GM06990 (cell line): ENCODE measurements at regions not wholly inside any gene's neighbourhood (a gene's known extent, or its start where the extent isn't known, plus 50 kb on each side); places are given as distances from the start of the nearest gene placed in this dataset.

Source experiments
- DNase-seq: peaks from one replicate; pipeline ENCODE4 v3.0.0-alpha.2; 2011; ENCODE audit not compliant: insufficient read length; ENCODE audit errors: extremely low read depth
- H3K27me3 ChIP-seq: replicated peaks from 2 replicates; pipeline ENCODE4 v1.6.0; 2011; ENCODE audit warnings: low read length; ENCODE audit not compliant: control insufficient read depth, insufficient read depth
- H3K36me3 ChIP-seq: 2 replicates; pipeline ENCODE4 v1.5.1; 2011; ENCODE audit warnings: low read length; ENCODE audit not compliant: control insufficient read depth, insufficient read depth
- H3K4me3 ChIP-seq: replicated peaks from 2 replicates; pipeline ENCODE4 v1.5.1; 2011; ENCODE audit warnings: low read depth, mild to moderate bottlenecking, control low read depth, low read length
- TF ChIP-seq, protein P1 (sequence below): IDR thresholded peaks from 2 replicates; pipeline ENCODE4 v1.5.1; 2011; ENCODE audit warnings: low read length, control low read depth, mild to moderate bottlenecking, inconsistent platforms; ENCODE audit not compliant: insufficient read depth, poor library complexity, severe bottlenecking

DNA sequence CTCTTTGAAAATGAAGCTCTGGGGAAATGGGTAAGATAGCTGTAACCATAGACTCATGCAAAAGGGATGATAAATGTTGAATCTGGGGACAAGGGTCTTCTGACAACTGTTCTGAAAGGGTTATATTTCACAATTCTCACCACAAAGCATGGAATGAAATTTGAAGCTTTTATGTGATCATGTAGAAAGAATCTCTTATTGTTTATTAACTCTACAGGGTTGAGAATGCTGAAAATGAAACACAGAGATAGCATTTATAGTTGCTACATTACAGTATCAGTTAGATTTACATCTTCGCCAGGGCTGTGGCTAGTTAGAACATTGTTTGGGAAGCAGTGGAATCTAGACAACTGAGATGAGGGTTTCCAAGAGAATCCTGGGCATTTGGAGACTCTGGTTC is 97.4 kb upstream of the LHCGR start:
- no peaks in the 10 kb centered on the region for H3K36me3 ChIP-seq
- no peak for DNase-seq
- TF ChIP-seq, protein P1, sequence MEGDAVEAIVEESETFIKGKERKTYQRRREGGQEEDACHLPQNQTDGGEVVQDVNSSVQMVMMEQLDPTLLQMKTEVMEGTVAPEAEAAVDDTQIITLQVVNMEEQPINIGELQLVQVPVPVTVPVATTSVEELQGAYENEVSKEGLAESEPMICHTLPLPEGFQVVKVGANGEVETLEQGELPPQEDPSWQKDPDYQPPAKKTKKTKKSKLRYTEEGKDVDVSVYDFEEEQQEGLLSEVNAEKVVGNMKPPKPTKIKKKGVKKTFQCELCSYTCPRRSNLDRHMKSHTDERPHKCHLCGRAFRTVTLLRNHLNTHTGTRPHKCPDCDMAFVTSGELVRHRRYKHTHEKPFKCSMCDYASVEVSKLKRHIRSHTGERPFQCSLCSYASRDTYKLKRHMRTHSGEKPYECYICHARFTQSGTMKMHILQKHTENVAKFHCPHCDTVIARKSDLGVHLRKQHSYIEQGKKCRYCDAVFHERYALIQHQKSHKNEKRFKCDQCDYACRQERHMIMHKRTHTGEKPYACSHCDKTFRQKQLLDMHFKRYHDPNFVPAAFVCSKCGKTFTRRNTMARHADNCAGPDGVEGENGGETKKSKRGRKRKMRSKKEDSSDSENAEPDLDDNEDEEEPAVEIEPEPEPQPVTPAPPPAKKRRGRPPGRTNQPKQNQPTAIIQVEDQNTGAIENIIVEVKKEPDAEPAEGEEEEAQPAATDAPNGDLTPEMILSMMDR: no peak
- H3K27me3 ChIP-seq: no peaks in the 10 kb centered on the region
- no peak overlapping the region for H3K4me3 ChIP-seq

DNA sequence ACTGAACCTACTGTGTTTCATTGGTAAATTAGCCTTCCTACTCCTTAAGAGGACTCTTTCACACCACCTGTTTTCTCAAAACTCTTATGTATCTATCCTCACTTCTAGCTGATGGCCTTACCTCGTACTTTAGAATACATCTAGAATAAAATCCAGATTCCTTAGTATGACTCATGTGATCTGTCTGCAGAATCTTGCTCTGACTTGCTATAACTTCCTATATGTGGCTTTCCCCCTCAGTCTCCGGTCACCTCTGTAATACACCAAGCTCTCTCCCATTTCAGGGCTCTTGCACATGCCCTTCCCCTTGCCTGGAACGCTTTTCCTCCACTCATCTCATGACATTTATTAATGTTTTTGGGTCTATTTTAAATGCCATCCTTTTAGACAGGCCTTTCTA is 95.6 kb upstream of the LHCGR start:
- DNase-seq: no peak
- H3K27me3 ChIP-seq: no peaks in the 10 kb centered on the region
- TF ChIP-seq, protein P1: no peak

DNA sequence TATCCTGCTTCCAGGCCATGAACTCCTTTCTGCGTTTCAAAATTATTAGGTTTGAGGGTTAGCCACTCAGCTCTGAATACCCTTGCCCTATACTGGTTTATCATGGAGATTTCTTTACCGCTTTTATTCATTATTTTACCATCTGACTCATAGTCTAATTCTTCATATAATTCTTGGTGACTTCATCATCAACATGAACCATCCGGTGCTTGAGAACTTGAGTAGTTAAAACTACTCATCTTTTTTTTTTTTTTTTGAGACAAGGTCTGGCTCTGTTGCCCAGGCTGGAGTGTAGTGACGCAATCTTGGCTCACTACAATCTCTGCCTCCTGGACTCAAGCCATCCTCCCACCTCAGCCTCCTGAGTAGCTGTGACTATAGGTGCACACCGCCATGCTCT is 94.2 kb upstream of the LHCGR start:
- DNase-seq: no peak
- Histone ChIP-seq H3K27me3 (no peaks in the 10 kb centered on the region), H3K36me3 (no peaks in the 10 kb centered on the region), H3K4me3 (no peak overlapping the region)
- TF ChIP-seq, protein P1: no peak

More for the DNA sequence above, 95.6 kb upstream of the LHCGR start:
- Histone ChIP-seq H3K4me3 (no peak overlapping the region), H3K36me3 (no peaks in the 10 kb centered on the region)

DNA sequence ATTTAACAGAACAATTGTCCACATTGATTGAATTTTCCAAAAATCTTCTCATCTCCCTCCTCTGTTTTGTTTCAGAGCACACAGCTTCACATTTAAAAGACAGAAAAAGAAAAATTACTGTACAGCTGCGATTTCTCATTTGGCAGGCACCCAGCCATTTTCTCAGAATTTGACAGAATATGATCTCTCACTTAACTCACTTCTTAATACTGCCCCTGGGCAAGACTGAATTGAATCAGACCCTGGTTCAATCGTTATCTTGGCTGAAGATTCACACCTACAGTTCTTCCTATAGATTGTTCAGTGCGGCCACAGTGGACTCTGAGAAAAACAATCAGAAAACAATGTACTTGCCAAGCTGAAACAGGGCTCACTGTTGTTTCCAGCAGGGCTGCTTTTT is 90.2 kb upstream of the LHCGR start:
- Histone ChIP-seq H3K4me3 (no peak overlapping the region), H3K36me3 (no peaks in the 10 kb centered on the region), H3K27me3 (no peaks in the 10 kb centered on the region)
- DNase-seq: no peak
- TF ChIP-seq, protein P1: no peak

DNA sequence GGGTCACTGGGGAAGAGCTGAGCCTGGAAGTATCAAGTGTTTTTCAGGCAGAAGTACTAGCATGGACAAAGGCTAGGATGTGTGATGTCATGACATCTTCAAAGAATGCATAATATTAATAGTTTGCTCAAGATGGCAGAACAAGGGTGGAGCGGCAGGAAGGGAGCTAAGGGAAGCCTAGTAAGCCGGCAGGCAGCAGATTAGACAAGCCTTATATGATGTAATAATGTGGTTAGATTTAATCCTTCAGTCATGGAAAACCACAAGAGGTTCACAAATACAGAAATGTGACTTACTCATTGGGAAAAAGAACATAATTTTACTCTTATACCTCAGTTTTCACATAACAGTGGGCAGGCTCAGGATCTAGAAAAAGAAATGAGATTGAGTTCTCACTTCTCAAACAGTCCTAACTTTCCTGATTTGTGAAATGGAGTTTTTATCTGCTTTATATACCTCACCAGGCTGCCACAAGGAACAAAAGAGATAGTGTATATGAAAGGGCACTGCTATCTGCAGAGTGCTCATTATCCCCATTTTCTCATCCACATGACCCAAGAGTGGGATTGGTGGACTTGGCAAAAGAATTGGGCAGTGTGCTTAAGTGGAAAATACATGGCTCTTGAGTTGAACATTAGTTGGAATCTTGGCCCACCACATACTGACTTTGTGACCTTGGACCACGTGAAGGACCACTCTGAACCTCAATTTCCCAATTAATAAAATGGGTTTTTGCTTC is 89.1 kb upstream of the LHCGR start:
- Histone ChIP-seq H3K27me3 (no peaks in the 10 kb centered on the region), H3K4me3 (no peak overlapping the region), H3K36me3 (no peaks in the 10 kb centered on the region)
- DNase-seq: no peak
- TF ChIP-seq, protein P1: no peak

DNA sequence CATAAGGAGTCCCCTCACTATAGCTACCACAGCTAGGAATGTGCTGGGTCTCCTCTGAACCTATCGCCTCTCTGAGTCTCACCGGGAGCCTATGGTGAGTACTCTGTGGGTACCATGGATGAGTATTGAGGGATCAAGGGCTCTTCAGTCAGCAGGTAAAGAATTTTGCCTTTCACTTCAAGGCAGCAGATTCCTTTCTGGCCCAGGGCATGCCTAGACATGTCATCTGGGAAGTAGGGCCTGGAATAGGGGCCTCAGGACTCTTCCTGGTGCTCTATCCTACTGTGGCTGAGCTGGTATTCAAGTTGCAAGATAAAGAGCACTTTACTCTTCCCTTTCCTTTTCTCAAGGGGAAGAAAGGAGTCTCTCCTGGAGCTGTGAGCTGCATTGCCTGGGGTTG is 85.6 kb upstream of the LHCGR start:
- DNase-seq: no peak
- H3K27me3 ChIP-seq: no peaks in the 10 kb centered on the region
- H3K4me3 ChIP-seq: no peak overlapping the region
- no peaks in the 10 kb centered on the region for H3K36me3 ChIP-seq
- TF ChIP-seq, protein P1: no peak
